Stimulated activated CD4-positive, alpha-beta T cell treated with anti-CD3 and anti-CD28 coated beads, Interleukin-1b, Interleukin-23, amount 100 ng/mL, for 48 hours (primary cell): ENCODE measurements at regions not wholly inside any gene's neighbourhood (a gene's known extent, or its start where the extent isn't known, plus 50 kb on each side); places are given as distances from the start of the nearest gene placed in this dataset.
"Not testable (repeated sequence)": the region's sequence is repeated elsewhere in the genome, so short reads cannot be mapped to it uniquely, and the experiment has no call there.

Source experiments
- DNase-seq: peaks from one replicate; pipeline ENCODE4 v3.0.0-alpha.2; 2020

DNA sequence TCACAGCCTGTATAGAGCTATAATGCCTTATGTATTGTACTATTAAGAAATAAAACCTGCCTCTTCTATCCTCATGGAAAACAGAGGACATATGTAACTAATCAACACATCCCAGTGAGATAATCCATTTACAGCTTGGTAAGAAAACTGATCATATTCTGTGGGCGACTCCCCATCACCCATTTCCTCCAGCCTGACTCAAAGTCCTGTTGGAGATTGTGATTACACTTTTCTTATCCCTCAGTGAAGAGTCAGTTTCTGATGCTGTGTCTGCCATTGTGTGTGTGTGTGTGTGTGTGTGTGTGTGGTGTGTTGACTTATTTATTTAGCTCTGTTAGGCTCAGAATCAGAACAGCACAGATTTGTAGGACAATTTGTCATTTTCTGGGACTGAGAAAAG is 212.8 kb downstream of the FGF9 start:
- DNase-seq = no peak

DNA sequence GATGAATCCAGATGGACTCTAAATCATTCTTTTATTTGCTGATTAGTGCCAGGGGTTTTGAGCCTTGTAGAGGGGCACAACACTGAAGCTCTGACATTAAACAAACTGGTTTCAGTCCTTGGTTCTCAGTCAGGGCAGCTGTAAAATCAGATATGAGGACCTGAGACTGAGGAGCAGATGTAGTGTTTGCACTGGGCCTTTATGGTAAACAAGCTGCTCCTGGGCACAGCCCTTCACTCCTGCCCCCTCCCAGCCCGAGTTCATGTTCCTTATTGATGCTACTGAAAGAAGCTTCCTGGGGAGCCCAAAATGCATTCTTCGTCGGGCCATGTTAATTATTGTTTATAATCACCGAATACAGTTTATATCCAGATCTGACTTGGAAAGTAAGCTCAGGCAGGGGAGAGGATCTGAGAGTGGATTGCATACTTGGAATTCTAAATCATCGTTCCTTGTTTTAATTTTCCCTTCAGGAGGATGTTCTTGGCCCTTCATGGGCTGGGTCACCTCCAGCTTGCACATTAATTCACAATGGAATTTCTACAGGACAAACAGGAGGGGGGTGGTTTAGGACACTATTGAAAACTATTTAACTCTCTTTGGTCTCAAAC is 213.5 kb downstream of the FGF9 start:
- no peak for DNase-seq

DNA sequence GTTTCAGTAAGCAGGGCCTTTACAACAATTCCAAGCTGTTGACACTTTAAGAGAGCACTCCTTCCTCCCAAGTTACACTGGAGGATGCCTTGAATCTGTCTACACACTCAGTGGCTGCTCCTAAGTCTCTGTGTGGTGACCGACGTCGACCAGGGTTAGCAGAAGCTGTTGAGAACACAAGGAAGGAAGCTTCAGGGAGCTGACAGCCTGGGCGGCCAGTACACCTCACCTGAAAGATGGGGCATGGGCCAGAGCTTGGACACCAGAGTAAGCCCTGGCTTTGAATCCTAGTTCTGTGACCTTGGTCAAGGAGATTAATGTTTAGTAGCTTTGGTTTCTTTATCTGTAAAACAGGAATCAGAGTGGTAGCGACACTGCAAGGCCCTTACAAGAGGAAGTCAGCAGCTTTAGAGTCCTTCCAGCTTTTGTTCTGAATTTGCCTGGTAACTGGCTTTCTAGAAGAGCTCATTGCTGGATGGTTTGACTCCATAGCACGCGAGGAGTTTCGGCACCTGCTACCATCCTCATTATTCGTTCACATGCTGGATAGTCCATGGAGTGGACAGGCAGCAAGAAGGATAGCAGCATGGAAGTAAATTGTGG is 214.2 kb downstream of the FGF9 start:
- no peak for DNase-seq

DNA sequence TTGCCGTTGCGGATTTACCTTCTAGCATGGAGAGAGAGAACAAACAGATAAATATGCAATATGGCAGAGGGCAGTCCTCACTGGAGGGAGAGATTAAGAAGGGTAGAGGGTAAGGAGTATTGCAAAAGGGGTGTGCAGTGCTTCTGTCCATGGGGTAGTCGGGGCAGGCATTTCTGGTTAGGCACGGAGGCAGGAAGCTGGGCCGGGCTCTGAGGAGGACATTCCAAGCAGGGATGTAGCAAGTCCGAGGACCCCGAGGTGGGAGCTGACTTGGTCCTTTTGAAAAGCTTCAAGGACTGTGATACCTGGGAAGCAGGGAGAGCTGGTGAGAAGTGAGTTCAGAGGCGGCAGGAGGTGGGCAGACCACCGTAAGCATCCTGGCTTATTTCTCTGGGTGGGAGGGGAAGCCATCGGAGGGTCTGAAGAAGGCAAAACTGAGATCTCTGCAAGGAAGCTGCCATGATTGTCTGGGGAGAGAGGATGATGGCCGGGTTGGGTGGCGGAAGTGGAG is 214.9 kb downstream of the FGF9 start:
- no peak for DNase-seq

DNA sequence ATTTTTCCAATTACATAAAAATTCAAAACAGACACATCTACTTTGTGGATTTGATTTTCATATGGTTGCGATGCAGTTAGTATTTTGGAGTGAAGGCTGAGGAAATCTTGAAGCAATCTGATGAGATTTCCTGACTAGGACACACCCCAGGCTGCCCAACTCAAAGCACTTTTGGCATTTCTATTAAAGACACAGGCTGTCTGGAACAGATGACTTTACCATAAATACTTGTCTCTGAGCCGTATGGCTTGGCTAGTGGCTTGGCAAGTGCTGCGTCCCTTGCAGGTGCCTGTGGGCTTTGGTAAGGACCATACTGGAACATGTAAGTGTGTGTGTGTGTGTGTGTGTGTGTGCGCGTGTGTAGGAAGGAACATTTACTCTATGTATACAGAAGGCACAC is 218.8 kb downstream of the FGF9 start:
- no peak for DNase-seq

DNA sequence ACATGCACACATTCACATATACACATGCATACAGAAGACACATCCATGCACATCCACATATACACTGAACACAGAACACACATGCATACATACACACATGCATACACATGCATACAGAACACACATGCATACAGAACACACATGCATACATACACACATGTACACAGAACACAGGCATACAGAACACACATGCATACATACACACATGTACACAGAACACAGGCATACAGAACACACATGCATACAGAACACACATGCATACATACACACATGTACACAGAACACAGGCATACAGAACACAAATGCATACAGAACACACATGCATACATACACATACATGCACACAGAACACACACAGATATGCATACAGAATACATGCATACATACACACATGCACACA is 219.3 kb downstream of the FGF9 start:
- not testable (repeated sequence) for DNase-seq

GRCh38 chr13:21894091-21894490 is 223.2 kb downstream of the FGF9 start:
- DNase-seq = no peak

DNA sequence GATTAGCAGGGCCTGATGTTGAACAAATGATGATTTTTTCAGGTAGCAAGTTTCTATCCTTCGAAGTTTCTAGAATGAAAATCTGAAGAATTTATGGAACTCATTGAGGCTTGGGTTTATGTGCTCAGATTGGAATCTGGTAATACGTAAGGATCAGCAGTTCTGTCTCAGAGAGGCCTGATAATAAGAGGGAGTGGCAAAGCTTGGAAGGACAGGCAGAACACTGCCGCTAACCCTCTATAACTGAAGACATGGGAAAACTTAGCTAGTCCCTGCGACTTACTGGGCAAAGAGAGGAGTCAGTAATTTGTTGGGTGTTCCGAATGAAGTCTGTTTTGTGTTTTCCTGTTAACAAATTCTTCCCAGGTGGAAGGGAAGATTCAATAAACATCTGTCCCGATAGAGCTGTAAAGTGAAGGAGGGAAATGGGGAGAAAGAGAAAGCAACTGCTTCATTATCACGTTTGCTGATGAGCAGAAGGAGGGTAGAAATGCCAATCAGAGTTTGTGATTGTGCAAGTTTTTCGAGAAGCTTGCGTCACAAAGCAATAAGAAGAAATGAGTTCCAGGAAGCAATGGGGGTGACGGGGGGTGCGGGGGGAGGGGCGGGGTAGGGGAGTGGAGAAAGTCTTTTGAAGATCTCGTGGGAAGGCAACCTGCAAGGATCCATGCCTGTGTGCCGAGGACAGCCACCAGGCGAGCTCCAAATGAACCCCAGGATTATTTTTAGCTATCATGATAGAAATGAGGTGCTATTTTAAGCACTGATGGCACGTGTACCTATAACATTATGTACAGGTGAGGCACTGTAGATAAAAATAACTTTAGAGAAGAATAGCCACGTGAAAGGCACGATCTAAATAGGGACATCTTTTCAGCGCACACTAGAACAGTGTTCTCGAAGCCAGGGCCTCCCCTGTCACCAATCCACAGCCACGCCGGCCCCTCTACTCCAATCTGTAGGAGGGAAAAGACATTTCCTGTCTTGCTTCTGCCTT is 224.1 kb downstream of the FGF9 start:
- no peak for DNase-seq

GRCh38 chr13:21895779-21896178 is 224.9 kb downstream of the FGF9 start:
- DNase-seq = no peak

DNA sequence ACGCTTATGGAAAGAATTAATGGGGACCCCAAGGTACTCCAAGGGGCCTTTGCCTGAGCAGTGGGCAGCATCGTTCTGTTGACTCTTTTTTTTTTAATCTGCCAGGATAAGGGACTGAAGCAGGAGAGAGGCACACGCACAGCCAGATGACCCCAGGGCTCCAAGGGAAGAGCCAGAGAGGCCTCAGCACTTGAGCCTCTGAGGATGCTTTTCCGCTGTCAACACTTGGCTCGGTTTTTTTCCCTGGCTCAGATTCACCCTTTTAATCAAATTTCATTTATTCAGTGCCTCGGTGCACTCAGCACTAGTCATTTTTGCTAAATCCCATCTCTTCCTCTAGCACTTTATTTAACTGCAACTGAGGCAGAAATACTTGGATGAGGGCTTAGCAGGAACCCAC is 226.3 kb downstream of the FGF9 start:
- no peak for DNase-seq

DNA sequence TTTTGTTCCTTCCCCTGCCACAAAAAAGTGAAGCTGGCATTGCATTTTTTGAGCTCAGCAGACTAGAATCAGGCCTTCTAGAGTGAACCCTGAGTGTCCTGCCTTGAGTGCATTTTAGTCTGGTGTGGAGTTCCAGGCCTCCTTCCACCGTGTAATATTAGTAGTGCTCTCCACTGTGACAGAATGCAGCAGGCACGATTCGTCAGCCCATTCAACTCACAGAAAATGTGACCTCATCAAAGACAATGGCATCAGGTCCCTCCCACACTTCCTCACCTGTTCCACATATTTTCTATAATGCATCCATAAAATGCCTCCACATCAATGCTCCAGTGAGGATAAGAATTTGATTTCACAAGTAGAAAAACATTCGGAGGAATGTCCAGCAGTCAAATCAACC is 227.6 kb downstream of the FGF9 start:
- no peak for DNase-seq

DNA sequence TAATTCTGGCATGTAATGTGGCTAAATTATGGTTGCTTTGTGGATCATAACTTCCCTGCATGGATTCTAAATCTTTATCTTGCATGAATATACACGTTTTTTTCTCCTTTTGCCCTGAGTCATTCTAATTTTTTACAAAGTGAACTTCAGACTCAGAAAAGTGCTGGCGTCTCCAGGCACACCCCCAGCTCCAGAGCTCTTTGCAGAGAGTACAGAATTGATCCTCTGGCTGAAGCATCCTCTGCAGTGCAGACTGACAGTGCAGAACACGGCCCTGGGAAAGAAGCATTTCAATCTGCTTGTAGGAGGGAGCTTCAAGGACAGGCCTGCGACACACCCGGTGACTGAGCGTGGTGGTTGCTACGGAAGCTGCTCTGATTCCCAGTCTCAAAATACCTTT is 228.1 kb downstream of the FGF9 start:
- DNase-seq = no peak

DNA sequence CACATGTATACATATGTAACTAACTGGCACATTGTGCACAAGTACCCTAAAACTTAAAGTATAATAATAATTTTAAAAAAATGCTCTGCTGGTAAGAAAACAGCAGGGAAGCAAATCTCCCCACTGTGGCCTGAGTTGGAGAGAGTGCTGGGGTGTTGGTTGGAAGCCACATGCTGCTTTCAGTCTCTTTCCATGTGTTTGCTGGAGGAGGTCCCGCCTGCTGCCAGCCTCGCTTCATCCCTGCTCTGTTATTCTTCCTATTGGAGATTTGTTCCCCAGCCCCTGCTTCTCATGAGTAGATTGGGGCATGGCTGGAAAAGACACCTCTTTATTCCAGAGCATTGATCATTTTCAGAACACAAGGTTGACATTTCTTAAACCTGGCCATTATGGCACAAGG is 230.5 kb downstream of the FGF9 start:
- DNase-seq = no peak

GRCh38 chr13:21901811-21902708 is 231.2 kb downstream of the FGF9 start:
- DNase-seq = no peak

GRCh38 chr13:21902709-21903098 is 231.8 kb downstream of the FGF9 start:
- DNase-seq = no peak

DNA sequence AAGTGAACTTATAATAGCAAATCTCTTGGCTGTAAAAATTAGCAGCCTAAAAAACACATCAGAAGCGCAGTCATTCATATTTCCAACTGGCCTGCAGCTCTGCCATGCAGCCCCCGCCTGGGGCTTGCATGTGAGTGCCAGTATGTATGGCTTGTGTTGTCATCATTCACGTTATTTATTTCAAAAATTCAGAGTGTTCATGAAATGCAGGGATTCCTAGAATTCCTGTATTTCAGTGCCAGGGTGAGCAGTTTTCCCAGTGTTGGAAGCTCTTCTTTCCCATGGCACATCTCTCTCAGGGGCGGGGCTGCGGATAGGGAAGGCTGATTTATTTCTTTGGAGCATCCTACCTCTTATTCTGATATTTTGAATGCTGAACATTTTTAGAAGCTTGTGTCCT is 234.6 kb downstream of the FGF9 start:
- no peak for DNase-seq

DNA sequence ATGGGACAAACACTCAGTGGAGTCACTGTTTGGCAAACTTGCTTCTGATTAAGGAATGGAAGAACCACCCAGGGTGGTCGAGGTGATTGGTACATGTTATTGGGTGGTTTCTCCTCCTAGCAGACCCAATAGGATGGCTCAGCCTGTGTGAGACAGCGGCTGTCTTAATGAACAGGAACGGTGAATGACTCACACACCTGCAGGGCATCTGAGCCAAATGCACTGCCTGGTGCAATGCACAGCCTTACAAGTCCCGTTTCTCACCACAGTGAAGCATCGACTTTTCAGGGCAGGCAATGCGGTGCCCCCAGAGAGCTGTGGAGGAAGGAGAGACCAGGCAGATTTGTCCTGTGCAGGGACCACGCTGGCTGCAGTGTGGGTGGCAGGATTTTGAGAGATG is 238.5 kb downstream of the FGF9 start:
- no peak for DNase-seq

DNA sequence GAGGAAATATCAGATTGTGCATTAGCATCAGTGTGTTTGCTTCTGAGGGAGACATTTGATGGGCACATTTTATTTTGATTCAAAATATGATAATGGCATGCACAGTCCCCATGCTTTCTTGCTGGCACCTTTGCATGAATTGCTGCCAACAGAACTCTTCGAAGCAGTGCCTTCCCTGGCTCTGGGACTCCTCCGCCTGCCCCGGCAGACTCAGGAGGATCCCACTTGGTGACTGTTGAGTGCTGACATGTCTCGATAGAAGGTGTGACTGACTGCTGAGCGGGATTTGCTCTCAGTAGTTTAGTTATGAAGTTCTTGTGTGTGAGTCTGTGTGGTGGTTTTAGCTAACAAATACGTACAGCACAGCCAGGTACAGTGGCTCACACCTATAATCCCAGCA is 239.7 kb downstream of the FGF9 start:
- DNase-seq = no peak

GRCh38 chr13:21911646-21912298 is 240.9 kb downstream of the FGF9 start:
- no peak for DNase-seq

GRCh38 chr13:21913010-21913409 is 242.1 kb downstream of the FGF9 start:
- no peak for DNase-seq

DNA sequence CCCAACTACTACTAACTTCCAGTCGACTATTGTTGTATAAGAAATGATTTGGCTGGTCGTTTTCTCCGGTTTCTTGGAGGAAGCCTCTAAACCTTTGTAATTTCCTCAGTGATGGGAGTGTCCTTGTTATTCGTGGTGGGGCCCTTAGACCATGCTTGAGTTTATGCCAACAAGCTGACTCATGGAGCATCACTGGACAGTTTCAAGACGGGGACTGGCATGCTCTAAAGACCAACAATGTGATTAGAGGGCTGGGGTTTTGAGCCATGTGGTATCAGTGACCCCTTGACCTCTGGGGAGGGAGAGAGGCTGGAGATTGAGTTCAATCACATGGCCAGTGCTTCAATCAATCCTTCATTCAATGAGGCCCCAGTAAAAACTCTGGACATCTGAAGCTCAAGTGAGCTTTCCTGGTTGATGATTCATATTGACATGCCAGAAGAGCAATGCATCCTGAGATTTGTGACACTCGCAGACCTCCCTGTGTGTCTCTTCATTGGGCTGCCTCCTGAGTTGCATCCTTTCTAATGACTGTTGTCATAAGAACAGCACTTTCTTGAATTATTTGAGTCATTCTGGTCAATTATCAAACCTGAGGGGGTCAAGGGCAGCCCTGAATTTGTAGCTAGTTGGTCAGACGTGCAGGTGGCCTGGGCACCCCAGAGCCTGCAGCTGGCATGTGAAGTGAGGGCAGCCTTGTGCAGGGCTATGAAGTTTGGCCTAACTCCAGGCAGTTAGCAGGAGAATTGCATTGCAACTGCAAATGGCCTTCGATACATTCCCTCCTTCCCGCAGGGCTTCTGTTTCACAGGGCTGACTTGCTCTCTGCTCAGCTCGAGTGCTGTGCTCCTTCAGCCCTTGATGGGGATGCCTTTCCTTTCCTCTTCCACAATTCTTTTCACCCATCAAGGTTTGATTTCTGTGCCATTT is 246.5 kb downstream of the FGF9 start:
- no peak for DNase-seq
